ENCODE measurements at regions not wholly inside any gene's neighbourhood (a gene's known extent, or its start where the extent isn't known, plus 50 kb on each side); places are given as distances from the start of the nearest gene placed in this dataset.

GRCh38 chr5:4005335-4005734 is 409.7 kb downstream of the IRX1 start:
- Histone ChIP-seq H4K20me1 (ENCODE audit: insufficient read depth) (no peaks in the 10 kb centered on the region), H3K27me3 (ENCODE audit: insufficient read depth, low read depth) (no peaks in the 10 kb centered on the region), H3K4me2 (no peak overlapping the region), H3K36me3 (ENCODE audit: insufficient read depth) (no peaks in the 10 kb centered on the region), H3K79me2 (ENCODE audit: insufficient read depth, low read depth) (no peaks in the 10 kb centered on the region), H3K4me1 (ENCODE audit: low read depth, poor library complexity, severe bottlenecking) (no peaks in the 10 kb centered on the region), H3K9ac (no peak overlapping the region), H3K27ac (no peak overlapping the region), H2AFZ (ENCODE audit: low read depth) (no peak overlapping the region), H3K4me3 (IDR thresholded peaks at IDR 0.05; ENCODE audit: insufficient read depth, low read depth, low read length) (no peak overlapping the region)
- no peak for TF ChIP-seq CTCF (conservative IDR thresholded peaks at IDR 0.05; ENCODE audit: low read depth, low read length)

- Histone ChIP-seq H4K20me1 (ENCODE audit: insufficient read depth) (no peaks in the 10 kb centered on the region), H3K4me2 (no peak overlapping the region), H3K79me2 (ENCODE audit: insufficient read depth, low read depth) (no peaks in the 10 kb centered on the region), H3K4me3 (IDR thresholded peaks at IDR 0.05; ENCODE audit: insufficient read depth, low read depth, low read length) (no peak overlapping the region), H3K36me3 (ENCODE audit: insufficient read depth) (no peaks in the 10 kb centered on the region), H3K27me3 (ENCODE audit: insufficient read depth, low read depth) (no peaks in the 10 kb centered on the region), H3K27ac (no peak overlapping the region), H3K4me1 (ENCODE audit: low read depth, poor library complexity, severe bottlenecking) (no peaks in the 10 kb centered on the region), H2AFZ (ENCODE audit: low read depth) (no peak overlapping the region), H3K9ac (no peak overlapping the region)
- TF ChIP-seq CTCF (conservative IDR thresholded peaks at IDR 0.05; ENCODE audit: low read depth, low read length) = no peak
These were observed 411.4 kb downstream of the IRX1 start for GRCh38 chr5:4007001-4007400.

- no peak overlapping the region for H3K27ac ChIP-seq
- no peaks in the 10 kb centered on the region for H3K36me3 ChIP-seq (ENCODE audit: insufficient read depth)
- no peak overlapping the region for H3K4me3 ChIP-seq (IDR thresholded peaks at IDR 0.05; ENCODE audit: insufficient read depth, low read depth, low read length)
- H3K4me1 ChIP-seq (ENCODE audit: low read depth, poor library complexity, severe bottlenecking) = peaks cover 28% of the 10 kb centered on the region
- no peak overlapping the region for H2AFZ ChIP-seq (ENCODE audit: low read depth)
- H3K4me2 ChIP-seq = no peak overlapping the region
- TF ChIP-seq CTCF (conservative IDR thresholded peaks at IDR 0.05; ENCODE audit: low read depth, low read length) = no peak
- no peak overlapping the region for H3K9ac ChIP-seq
- H4K20me1 ChIP-seq (ENCODE audit: insufficient read depth) = no peaks in the 10 kb centered on the region
- H3K27me3 ChIP-seq (ENCODE audit: insufficient read depth, low read depth) = no peaks in the 10 kb centered on the region
- no peaks in the 10 kb centered on the region for H3K79me2 ChIP-seq (ENCODE audit: insufficient read depth, low read depth)
These were observed 416.3 kb downstream of the IRX1 start for GRCh38 chr5:4011943-4012342.

- no peak overlapping the region for H3K27ac ChIP-seq
- H4K20me1 ChIP-seq (ENCODE audit: insufficient read depth) = no peaks in the 10 kb centered on the region
- no peak for TF ChIP-seq CTCF (conservative IDR thresholded peaks at IDR 0.05; ENCODE audit: low read depth, low read length)
- H2AFZ ChIP-seq (ENCODE audit: low read depth) = no peak overlapping the region
- H3K9ac ChIP-seq = no peak overlapping the region
- no peaks in the 10 kb centered on the region for H3K79me2 ChIP-seq (ENCODE audit: insufficient read depth, low read depth)
- H3K4me3 ChIP-seq (IDR thresholded peaks at IDR 0.05; ENCODE audit: insufficient read depth, low read depth, low read length) = no peak overlapping the region
- H3K4me2 ChIP-seq = no peak overlapping the region
- peaks cover 42% of the 10 kb centered on the region for H3K4me1 ChIP-seq (ENCODE audit: low read depth, poor library complexity, severe bottlenecking)
- no peaks in the 10 kb centered on the region for H3K27me3 ChIP-seq (ENCODE audit: insufficient read depth, low read depth)
- H3K36me3 ChIP-seq (ENCODE audit: insufficient read depth) = no peaks in the 10 kb centered on the region
These were observed 417.7 kb downstream of the IRX1 start for GRCh38 chr5:4013106-4013898.
